ENCODE measurements at regions not wholly inside any gene's neighbourhood (a gene's known extent, or its start where the extent isn't known, plus 50 kb on each side); places are given as distances from the start of the nearest gene placed in this dataset.

DNA sequence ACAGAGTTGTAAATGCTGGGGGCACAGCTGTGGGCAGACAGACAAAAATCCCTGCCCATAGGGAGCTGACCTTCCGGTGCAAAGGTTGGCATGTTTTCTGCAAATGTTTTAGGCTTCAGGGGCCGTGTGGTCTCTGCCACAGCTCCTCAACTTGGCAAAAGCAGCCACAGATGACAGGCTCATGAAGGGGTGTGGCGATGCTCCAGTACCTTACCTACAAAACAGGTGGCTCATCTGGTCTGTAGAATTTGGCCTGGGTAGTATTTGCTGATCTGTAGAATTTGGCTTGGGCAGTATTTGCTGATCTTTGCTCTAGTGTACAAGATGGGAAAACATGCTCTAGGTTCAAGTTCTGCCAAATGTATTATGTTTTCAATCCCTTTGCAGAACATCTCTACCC lies 283.9 kb downstream of the GADD45G start:
- TF ChIP-seq, protein P1, sequence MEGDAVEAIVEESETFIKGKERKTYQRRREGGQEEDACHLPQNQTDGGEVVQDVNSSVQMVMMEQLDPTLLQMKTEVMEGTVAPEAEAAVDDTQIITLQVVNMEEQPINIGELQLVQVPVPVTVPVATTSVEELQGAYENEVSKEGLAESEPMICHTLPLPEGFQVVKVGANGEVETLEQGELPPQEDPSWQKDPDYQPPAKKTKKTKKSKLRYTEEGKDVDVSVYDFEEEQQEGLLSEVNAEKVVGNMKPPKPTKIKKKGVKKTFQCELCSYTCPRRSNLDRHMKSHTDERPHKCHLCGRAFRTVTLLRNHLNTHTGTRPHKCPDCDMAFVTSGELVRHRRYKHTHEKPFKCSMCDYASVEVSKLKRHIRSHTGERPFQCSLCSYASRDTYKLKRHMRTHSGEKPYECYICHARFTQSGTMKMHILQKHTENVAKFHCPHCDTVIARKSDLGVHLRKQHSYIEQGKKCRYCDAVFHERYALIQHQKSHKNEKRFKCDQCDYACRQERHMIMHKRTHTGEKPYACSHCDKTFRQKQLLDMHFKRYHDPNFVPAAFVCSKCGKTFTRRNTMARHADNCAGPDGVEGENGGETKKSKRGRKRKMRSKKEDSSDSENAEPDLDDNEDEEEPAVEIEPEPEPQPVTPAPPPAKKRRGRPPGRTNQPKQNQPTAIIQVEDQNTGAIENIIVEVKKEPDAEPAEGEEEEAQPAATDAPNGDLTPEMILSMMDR (IDR thresholded peaks at IDR 0.05; ENCODE audit: unreplicated experiment), result no peak
- Mint-ChIP-seq H3K4me1 (ENCODE audit: low read depth) (no peaks in the 10 kb centered on the region), H3K4me3 (ENCODE audit: low read depth) (no peak overlapping the region), H3K27me3 (peaks cover 5% of the 10 kb centered on the region), H3K27ac (no peak overlapping the region), H3K9me3 (ENCODE audit: low read depth) (no peaks in the 10 kb centered on the region), H3K36me3 (ENCODE audit: insufficient read depth) (no peaks in the 10 kb centered on the region)
- no peak for DNase-seq (ENCODE audit: low spot score, unreplicated experiment)

DNA sequence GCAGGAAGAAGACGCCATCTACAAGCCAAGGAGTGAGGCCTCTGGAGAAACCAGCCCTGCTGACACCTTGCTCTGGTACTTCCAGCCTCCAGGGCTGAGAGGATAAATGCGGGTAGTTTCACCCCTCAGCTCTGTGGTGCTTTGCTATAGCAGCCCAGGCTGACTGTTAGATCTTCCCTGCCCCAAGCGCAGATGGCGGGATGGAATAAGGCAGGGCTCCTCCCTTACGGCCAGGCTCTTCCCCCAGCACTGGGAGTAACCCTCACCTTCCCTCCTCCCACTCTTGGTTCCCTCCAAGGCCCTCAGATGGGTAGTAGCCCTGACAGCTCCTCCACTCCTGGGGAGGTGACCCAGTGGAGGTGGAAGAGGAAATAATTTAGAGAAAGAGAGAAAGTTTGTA lies 285.1 kb downstream of the GADD45G start:
- DNase-seq (ENCODE audit: low spot score, unreplicated experiment), result no peak
- TF ChIP-seq, protein P1 (IDR thresholded peaks at IDR 0.05; ENCODE audit: unreplicated experiment), result no peak
- Mint-ChIP-seq H3K4me1 (ENCODE audit: low read depth) (no peaks in the 10 kb centered on the region), H3K36me3 (ENCODE audit: insufficient read depth) (no peaks in the 10 kb centered on the region), H3K27me3 (peaks cover 8% of the 10 kb centered on the region), H3K4me3 (ENCODE audit: low read depth) (no peak overlapping the region), H3K9me3 (ENCODE audit: low read depth) (no peaks in the 10 kb centered on the region), H3K27ac (no peak overlapping the region)

DNA sequence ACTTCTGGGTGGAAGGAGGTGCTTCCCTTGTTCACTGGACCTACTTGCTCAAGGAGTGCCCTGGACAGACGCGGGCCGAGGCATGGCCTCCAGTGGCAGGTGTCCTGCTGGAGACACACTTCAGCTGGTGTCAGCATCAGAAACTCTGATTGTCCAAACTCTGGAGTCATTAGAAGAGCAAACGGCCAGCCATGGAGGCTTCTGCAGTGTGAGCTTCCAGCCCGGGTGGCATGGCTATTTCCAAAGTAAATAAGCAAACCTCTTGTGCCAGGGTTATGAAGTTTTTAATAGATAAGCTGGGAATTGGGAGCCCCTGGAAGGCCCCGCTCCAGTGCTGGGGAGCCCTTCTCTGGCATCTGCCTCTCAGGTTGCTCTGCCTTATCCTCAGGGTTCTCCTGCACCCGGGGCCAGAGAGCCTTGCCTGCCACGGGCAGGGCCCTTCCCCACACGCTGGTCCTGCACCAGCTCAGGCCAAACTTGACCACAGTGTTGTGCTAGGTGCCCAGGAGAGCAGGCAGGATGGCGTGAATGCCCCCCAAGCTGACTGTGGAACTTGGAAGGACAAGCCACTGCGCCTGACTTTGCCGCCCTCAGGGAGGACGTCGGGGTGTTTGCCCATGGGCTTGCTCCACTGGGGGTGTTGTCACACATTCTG lies 285.6 kb downstream of the GADD45G start:
- Mint-ChIP-seq H3K27ac (no peak overlapping the region), H3K4me1 (ENCODE audit: low read depth) (no peaks in the 10 kb centered on the region), H3K36me3 (ENCODE audit: insufficient read depth) (no peaks in the 10 kb centered on the region), H3K27me3 (peaks cover 3% of the 10 kb centered on the region), H3K4me3 (ENCODE audit: low read depth) (no peak overlapping the region), H3K9me3 (ENCODE audit: low read depth) (no peaks in the 10 kb centered on the region)
- TF ChIP-seq, protein P1 (IDR thresholded peaks at IDR 0.05; ENCODE audit: unreplicated experiment), result no peak
- no peak for DNase-seq (ENCODE audit: low spot score, unreplicated experiment)

DNA sequence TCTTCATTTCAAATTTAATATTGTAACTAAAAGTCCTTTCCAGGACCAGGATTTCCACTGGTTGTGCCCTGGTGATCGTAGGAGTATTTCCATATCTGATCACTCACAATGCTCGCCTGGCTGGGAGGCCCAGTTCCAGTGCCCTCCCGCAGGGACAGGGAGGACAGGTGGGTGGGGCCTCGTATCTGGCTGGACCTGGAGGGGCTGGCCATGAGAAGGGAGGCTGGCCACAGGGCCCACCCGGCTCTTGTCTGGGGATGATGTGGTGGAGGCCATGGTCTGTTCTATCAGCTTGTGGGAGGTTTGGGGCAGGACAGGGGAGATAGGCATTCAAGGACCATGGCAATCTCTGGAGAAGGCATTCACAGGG lies 286.4 kb downstream of the GADD45G start:
- H3K4me1 Mint-ChIP-seq (ENCODE audit: low read depth), result no peaks in the 10 kb centered on the region

DNA sequence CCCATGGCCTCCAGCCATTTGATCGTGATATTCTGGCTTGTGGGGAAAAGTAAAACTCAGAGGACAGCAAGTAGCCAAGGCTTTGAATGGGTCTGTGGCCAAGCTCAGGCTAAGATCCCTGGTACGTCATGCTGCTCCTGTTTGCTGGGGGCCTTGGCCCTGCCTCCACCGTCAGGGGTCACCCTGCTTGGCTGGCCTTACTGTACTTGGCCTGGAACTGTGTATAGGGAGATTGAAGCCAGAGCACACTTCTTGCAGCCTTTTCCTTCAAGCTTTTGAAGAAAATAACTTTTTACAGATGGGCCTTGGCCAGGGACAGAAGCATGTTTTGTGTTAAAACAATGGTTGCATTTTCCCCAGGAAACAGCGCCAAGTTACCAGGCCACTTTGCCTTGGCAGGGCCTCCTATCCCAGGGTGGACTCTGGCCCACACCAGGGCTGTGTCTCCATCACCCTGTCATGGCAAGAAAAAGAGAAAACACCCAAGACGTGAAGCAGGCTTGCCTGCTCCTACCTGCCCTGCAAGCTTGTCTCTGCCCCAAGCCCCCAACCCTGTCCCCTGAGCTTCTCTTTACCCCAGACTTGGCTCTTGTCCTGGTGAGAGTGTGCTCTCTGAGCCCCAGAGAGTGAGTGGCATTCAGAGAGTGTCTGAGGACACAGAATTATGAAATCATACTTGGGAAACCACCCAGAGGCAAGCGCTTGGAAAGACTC lies 286.9 kb downstream of the GADD45G start:
- Mint-ChIP-seq H3K27ac (no peak overlapping the region), H3K9me3 (ENCODE audit: low read depth) (no peaks in the 10 kb centered on the region), H3K36me3 (ENCODE audit: insufficient read depth) (no peaks in the 10 kb centered on the region), H3K27me3 (peaks cover 3% of the 10 kb centered on the region), H3K4me3 (ENCODE audit: low read depth) (no peak overlapping the region), H3K4me1 (ENCODE audit: low read depth) (no peaks in the 10 kb centered on the region)
- no peak for DNase-seq (ENCODE audit: low spot score, unreplicated experiment)
- TF ChIP-seq, protein P1 (IDR thresholded peaks at IDR 0.05; ENCODE audit: unreplicated experiment), result no peak

More for the DNA sequence above, 286.4 kb downstream of the GADD45G start:
- H3K36me3 Mint-ChIP-seq (ENCODE audit: insufficient read depth), result no peaks in the 10 kb centered on the region
- no peak for DNase-seq (ENCODE audit: low spot score, unreplicated experiment)
- TF ChIP-seq, protein P1 (IDR thresholded peaks at IDR 0.05; ENCODE audit: unreplicated experiment), result no peak
- H3K27ac Mint-ChIP-seq, result no peak overlapping the region
- peaks cover 3% of the 10 kb centered on the region for H3K27me3 Mint-ChIP-seq
- no peaks in the 10 kb centered on the region for H3K9me3 Mint-ChIP-seq (ENCODE audit: low read depth)
- no peak overlapping the region for H3K4me3 Mint-ChIP-seq (ENCODE audit: low read depth)
